ENCODE measurements at regions not wholly inside any gene's neighbourhood (a gene's known extent, or its start where the extent isn't known, plus 50 kb on each side); places are given as distances from the start of the nearest gene placed in this dataset.
"Not testable (repeated sequence)": the region's sequence is repeated elsewhere in the genome, so short reads cannot be mapped to it uniquely, and the experiment has no call there.

DNA sequence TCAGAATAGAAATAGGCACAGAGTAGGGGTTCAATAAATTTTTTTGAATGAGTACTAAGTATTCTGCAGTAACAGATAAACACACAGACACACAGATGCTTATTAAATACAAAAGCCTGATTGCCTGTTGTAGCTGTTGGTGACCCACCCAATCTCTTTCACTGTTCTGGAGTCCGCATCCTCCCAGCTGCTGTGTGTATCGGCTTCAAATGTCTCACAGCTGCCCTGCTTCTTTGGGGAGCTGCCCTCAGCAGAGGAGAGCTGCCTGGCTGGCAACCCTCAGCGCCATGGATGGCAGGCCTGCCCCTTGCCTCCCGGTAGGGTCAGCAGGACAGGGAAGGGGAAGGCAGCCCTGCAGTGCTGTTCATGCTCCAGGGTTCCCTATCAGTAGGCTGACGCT, 50.5 kb upstream of the PRNP start:
- DNase-seq, result no peak
- intact Hi-C loops (cut with DNase I), result no loop called here

DNA sequence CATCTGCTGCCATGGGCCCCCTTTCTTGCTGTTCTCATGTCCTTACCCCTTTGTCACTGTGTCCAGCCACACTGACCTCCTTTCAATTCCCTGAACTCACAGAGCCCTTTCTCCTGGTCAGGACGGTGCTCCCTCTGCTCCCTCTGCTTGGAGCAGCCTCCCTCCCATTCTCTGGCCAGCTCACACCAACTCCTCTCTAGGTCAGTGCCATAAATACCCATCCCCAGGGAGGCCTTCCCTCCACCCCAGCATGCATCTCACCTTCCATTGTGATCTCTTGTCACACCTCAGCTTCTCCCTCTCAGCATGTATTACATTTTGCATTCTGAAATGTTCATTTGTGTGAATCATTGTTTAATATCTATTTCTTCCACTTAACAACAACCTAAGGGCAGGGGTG, 50.9 kb upstream of the PRNP start:
- DNase-seq, result no peak
- intact Hi-C loops (cut with DNase I), result no loop called here

DNA sequence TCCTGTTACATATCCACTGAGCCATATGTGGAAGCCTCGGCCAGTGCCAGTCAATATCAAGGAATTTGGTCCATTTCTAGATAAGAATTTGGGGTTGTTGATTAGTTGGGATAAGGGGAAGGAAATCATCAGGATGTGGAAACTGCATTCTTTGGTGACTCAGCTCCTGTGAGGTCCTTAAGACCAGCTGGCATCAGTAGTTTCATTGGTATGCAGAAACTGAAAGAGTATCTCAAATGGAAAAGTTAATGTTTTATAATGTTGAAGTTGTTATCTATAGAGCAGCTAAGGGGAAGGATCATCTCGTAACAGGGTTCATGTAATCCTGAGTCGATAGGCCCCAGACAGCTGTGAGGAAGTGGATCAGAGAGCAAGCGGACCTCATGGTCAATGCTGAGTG, 52.5 kb upstream of the PRNP start:
- intact Hi-C loops (cut with DNase I), result no loop called here
- DNase-seq, result no peak

DNA sequence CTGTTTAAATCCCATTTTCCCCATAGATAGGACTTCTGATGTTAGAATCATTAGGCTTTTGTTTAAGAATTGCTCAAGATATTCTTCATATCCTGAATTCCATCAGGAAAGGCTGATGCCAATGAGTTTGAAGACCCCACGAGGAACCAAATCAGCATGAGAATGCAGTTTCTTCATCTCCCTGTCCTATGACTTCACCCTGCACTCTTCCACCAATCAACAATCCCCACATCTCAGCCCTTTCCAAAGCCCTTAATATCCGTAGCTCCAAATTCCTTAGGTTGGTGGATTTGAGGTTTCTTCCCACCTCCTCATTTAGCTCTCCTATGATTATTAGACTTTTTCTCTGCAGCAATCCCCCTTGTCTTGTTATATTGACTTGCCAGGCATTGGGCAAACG, 52.9 kb upstream of the PRNP start:
- intact Hi-C loops (cut with DNase I), result no loop called here
- DNase-seq, result no peak

DNA sequence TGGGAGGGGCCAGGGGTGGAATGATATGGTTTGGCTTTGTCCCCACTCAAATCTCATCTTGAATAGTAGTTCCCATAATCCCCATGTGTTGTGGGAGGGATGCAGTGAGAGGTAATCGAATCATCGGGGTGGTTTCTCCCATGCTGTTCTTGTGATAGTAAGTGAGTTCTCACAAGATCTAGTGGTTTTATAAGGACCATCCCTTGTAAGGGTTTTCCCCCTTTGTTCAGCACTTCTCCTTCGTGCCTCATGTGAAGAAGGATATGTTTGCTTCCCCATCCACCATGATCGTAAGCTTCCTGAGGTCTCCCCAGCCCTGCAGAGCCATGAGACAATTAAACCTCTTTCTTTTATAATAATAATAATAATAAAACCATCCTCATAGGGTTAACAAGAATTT, 53.4 kb upstream of the PRNP start:
- intact Hi-C loops (cut with DNase I), result no loop called here
- no peak for DNase-seq

DNA sequence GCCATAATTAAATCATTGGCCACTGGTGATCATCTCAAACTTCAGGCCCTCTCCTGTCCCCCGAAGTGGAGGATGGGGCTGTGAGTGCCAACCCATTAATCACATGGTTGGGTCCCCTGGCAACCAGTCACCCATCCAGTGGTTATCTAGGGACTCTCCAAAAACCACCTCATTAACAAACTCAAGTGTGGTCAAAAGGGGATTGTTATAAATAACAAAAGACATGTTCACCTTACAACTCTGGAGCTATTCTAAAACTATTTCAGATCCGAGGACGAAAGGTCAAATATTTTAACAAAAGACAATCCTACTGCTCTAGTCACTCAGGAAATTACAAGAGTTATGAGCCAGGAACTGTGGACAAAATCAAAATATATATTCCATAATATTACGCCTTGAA, 60.0 kb upstream of the PRNP start:
- intact Hi-C loops (cut with DNase I), result no loop called here

DNA sequence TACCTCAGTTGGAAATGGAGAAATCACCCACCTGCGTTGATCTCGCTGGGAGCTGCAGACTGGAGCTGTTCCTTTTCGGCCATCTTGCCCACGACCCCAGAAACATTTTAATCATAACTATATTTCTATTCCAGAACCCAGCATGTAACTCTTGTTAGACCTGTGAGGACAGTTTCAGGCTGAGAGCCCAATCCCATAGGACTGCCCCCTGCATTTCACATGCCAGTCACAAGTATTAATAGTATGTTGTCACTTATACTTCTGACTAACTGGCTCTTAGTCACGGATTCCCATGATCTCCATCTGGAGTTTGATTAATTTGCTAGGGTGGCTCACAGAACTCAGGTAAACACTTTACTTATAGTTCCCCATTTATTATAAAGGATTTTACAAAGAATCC, 60.6 kb upstream of the PRNP start:
- DNase-seq, result no peak
- intact Hi-C loops (cut with DNase I), result no loop called here

More for the DNA sequence above, 60.0 kb upstream of the PRNP start:
- DNase-seq, result no peak

DNA sequence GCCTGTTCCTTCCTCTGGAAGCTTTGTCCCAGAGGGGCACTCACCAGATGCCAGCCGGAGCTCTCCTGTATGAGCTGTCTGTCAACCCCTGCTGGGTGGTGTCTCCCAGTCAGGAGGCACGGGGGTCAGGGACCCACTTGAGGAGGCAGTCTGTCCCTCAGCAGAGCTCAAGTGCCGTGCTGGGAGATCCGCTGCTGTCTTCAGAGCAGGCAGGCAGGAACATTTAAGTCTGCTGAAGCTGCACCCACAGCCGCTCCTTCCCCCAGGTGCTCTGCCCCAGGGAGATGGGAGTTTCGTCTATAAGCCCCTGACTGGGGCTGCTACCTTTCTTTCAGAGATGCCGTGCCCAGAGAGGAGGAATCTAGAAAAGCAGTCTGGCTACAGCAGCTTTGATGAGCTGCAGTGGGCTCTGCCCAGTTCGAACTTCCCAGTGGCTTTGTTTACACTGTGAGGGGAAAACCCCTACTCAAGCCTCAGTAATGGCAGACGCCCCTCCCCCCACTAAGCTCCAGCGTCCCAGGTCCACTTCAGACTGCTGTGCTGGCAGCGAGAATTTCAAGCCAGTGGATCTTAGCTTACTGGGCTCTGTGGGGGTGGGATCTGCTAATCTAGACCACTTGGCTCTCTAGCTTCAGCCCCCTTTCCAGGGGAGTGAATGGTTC, 61.5 kb upstream of the PRNP start:
- intact Hi-C loops (cut with DNase I); DNase-seq: not testable (repeated sequence)

DNA sequence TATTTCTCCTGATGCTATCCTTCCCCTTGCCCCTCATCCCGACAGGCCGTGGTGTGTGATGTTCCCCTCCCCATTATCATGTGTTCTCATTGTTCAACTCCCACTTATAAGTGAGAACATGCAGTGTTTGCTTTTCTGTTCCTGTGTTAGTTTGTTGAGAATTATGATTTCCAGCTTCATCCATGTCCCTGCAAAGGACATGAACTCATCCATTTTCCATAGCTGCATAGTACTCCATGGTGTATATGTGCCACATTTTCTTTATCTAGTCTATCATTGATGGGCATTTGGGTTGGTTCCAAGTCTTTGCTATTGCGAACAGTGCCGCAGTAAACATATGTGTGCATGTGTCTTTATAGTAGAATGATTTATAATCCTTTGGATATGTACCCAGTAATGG, 67.1 kb upstream of the PRNP start:
- DNase-seq; intact Hi-C loops (cut with DNase I): not testable (repeated sequence)

DNA sequence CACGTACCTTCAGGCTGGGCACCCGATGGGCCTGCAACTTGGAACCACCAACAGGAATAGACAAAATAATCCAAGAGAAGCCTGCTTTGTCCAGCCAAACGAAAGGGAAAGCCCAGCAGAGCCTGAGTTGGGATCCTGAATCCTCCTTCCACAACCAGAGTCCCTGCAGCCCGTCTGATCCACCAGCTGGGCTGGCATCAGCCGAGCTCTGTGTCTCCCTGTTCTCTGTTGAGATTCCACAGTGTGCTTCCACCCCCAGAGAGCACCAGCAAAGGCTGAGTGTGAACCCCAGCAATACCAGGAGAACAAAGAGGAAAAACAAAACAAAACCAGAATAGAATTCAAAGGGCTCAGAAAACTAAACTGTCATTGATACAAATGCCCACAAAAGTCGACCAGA, 68.8 kb upstream of the PRNP start:
- DNase-seq, result peak in 3 of 10 donors; percentile 28 to 88 (median 41)
- intact Hi-C loops (cut with DNase I), result no loop called here

DNA sequence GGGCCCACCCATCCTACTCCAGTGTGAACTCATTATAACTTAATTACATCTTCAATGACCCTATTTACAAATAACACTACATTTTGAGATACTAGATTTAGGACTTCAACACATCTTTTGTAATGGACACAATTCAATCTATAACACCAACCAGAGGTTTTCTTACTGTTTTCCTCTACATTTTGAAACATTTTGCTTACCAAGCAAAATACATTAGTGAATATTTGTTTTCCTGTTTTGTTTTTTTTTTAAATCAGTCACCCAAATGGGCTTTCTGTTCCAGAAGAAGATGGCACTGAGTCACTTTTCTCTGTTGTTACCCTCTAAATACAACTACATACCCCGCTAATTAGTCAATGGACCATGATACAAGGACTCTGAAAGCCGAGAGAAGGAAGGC, 69.2 kb upstream of the PRNP start:
- no peak for DNase-seq
- intact Hi-C loops (cut with DNase I), result no loop called here

DNA sequence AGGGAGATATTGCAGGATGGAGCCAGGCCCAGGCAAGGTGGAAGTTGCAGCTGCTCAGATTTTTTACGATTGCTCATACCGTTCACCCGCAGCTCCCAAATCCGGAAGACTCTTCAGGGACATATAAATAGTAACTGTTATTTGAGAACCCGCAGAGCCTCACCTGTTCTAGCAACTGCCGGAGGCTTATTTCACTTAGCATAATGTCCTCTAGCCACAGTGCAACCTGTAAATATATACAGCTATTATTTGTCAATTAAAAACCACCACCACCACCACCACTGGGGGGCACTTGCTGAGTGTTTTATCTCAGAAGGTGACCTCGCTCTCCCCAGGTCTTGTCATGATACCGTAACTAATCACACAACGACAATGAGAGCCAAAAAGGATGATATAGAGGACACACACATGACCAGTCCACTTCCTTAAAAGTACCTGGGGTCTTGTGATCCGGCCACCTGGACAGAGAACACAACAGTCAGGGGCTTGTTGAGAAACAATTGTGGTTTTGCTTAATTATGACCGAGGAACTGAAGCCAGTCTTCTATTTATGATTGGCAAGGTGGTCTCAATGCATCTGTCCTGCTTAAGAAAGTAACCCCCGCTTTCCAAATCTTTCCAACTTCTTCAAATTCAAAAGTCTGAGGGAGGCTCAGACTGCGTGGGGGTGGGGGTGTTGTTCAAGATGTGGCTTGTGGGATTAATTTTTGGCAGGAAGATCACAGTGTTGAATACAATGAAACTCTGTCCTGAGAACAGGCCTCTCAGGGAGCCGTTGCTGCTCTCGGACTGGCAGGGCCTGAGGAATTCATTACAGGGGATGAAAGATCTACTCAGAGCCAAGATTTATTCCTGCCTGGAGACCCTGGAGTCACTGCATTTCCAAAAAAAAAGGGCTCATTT, 72.3 kb upstream of the PRNP start:
- peak in 9 of 10 donors; percentile 39 to 93 (median 73) for DNase-seq
- intact Hi-C loops (cut with DNase I), result loop anchor here (1.0 kb wide), 1 partner anchor 106 kb away; no protein-coding TSS in a partner anchor

DNA sequence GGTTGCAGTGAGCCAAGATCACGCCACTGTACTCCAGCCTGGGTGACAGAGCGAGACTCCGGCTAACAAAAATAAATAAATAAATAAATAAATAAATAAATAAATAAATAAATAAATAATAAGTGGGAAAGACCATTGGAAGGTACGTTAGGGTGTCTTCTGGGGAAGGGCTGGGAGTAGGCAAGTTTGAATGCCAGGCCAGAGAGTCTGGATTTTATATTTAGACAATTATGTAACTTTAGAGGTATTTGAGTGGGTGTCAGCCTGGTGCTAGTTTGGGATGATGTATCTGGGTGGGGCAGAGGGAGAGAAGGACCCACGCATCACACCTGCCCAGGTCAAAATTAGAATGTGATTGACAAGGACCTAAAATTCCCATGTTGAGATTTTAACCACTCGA, 73.1 kb upstream of the PRNP start:
- no peak for DNase-seq

DNA sequence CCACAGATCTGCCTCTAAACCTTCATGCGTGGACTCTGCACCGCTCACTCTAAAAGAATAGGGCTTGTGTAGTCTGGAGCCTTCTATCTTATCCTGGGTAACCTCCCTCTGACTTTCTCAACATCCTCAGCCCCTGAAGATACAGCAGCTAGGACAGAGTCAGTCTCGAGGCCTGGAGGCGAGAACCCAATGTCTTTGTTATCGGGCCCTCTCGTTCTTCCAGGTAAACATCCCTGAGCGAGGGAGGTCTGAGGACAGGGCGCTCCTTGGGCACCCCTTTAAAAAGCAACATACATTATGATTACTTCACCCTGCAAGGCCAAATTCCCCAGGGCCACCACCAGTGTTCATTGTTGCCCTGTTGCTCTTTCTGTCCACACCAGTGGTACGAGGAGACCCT, 75.4 kb upstream of the PRNP start:
- intact Hi-C loops (cut with DNase I), result no loop called here
- peak in 1 of 10 donors; percentile 28 for DNase-seq

More for the DNA sequence above, 73.1 kb upstream of the PRNP start:
- intact Hi-C loops (cut with DNase I), result no loop called here

DNA sequence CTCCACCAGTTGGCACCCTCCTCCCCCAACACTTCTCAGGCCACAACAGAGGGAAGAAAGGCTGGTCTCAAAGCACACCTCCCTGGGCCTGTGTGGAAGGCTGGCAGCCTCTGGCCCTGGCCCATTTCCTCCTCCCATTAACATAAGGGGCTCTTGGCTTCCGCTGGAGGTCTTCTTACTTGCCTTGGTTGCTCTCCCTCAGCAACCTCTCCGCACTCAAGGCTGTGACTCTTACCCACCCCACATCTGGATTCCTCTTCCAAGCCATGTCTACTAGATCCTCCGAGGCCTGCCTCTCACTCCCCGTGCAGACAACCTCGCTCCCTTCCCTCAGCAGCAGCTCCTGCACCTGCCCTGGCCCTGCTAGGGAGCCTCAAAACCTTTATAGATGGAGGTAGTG, 76.7 kb upstream of the PRNP start:
- intact Hi-C loops (cut with DNase I), result loop anchor here (5.0 kb wide), 2 partner anchors 348 to 493 kb away; no protein-coding TSS in a partner anchor
- peak in 1 of 10 donors; percentile 28 for DNase-seq

DNA sequence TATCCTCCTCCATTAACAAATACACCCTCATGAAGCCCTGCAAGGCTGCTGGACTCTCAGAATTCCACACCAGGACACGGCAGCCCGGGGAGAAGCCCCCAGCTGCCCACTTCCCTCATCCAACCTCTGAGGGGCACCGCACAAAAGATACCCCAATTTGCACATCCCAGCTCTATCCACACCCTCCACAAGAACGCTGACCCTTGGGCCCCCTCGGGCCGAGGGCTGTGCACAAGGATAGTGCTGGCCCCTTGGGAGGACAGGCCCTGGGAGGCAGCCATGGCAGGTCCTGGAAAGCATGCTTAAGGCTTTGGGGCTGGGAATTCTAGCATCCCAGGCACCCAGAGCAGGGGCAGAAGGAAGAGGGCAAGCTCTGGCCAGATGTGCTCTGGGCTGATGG, 77.4 kb upstream of the PRNP start:
- intact Hi-C loops (cut with DNase I), result loop anchor here (5.0 kb wide), 2 partner anchors 348 to 493 kb away; no protein-coding TSS in a partner anchor
- DNase-seq, result peak in 1 of 10 donors; percentile 69

DNA sequence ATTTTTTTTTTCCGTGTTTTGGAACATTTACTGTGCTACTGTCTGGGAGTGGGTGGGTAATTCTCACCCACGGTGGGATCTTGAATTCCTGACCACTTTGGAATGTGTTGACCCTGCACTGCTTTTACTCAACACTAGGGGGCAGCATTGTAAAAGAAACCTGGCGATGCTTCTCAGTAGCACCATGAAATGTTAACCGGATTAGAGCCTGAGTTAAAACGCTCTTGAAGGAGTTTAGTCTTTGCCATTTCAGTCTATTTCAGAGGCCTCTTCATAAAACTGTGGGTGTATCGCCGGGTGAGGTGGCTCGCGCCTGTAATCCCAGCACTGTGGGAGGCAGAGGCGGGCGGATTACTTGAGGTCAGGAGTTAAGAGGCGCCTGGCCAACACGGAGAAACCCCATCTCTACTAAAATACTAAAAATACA, 79.0 kb upstream of the PRNP start:
- peak in 6 of 10 donors; percentile 47 to 86 (median 60) for DNase-seq
- intact Hi-C loops (cut with DNase I), result loop anchor here (1.0 to 5.0 kb wide), 3 partner anchors 113 to 495 kb away; no protein-coding TSS in a partner anchor

DNA sequence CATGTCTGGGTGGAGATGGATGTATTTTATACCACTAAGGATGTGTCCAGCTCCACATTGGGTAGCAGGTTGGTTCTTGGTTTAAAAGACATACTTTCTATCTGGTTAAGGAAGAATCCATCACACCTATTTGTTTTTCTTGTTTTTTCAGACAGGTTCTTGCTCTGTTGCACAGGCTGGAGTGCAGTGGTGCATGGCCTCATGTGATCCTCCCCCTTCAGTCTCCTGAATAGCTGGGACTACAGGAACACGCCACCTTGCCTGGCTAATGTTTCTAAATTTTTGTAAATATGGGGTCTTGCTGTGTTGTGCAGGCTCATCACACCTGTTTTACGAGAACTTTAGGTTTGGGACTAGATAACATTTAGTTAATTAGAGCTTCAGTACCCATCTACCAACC, 80.2 kb upstream of the PRNP start:
- DNase-seq, result no peak
- intact Hi-C loops (cut with DNase I), result loop anchor here (5.0 kb wide), 2 partner anchors 351 to 496 kb away; no protein-coding TSS in a partner anchor

DNA sequence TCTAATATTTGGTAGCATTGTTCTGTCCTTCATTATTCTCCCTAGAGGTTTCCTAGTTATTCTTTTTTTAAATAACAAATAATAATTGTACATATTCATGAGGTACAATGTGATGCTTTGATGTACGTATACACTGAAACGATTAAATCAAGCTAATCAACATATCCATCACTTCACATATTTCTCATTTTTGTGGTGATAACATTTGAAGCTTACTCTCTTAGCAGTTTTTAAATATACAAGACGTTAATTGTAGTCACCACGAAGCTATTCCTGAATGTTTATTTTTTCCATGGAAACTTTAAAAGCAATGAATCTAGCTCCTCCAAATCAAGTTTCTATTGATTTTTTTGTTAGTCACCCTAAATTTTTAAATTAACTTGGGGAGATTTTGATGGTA, 81.1 kb upstream of the PRNP start:
- DNase-seq, result no peak
- intact Hi-C loops (cut with DNase I), result loop anchor here (5.0 kb wide), 2 partner anchors 352 to 497 kb away; no protein-coding TSS in a partner anchor

DNA sequence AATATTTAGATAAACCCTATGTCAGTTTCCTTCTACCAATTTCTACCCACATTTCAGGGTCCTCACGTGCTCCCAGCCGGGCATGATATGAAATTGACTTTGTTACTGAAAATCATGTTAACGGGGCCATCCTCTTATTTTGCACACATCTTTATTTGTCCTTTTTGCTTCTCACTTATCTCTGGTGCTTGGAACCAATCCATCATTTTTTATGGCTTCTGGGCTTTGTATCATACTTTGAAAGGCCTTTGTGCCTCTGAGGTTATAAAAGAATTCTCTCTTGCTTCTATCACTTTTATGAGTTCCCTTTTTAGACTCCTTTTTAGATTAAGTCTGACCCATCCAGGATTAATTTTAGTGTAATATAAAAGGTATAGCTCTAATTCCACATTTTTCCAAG, 81.7 kb upstream of the PRNP start:
- no peak for DNase-seq
- intact Hi-C loops (cut with DNase I), result no loop called here

DNA sequence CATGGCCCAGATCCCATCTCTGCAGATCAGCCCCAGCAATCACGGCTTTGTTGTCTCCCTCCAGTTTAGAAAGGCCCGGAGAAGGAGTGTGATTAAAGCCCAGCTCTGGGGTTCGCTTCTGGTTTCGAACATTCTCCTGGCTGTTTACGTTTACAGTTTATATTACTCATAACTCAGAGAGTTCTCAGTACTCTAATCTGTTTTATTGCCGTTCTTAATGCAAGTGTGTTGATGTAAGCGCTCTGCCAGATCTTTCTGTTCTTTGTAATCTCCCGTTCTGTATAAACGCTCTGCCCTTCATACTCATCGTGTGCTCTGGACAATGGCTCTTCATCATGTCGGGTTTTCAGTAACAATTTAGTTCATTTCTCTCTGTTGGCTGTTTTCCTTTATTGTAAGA, 82.5 kb upstream of the PRNP start:
- intact Hi-C loops (cut with DNase I), result no loop called here

DNA sequence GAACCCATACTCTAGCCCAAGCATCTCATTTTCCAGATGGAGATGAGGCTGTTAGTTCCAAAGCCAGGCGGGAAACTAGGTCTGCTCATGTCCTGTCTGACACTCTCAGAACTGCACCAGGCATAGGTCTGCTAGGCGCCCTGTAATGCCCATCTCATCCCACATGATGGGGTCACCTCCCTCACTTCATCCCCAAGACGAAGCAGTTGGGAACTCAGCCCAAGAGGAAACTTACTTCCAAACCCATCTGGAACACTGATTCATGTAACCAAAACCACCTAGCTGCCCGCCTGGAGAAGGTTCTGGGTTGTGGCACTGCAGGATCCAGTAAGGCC, 84.0 kb upstream of the PRNP start:
- intact Hi-C loops (cut with DNase I), result no loop called here
- DNase-seq, result no peak

More for the DNA sequence above, 82.5 kb upstream of the PRNP start:
- DNase-seq, result no peak

All from posterior cingulate gyrus (tissue), 11 donors.